ENCODE measurements at regions not wholly inside any gene's neighbourhood (a gene's known extent, or its start where the extent isn't known, plus 50 kb on each side); places are given as distances from the start of the nearest gene placed in this dataset.

- POLR2A ChIA-PET: no interaction called here
- CTCF ChIA-PET: no interaction called here
- BruUV-seq (replicated peaks): no TSS peak
- RAD21 ChIA-PET (ENCODE audit: low non-redundant PET in 1 of 2, low total read pairs in 2 of 2, uncharacterized antibody in 2 of 2, unreplicated experiment in 2 of 2): no interaction called here
- no peak overlapping the region for H2AFZ ChIP-seq (ENCODE audit: low read depth, low read length, poor library complexity, severe bottlenecking)
- no peak overlapping the region for H3K27ac ChIP-seq (ENCODE audit: low read depth, low read length)
- DNase-seq (ENCODE audit: low read depth, low spot score): no peak
- no peaks in the 10 kb centered on the region for H3K9me2 ChIP-seq (ENCODE audit: insufficient read depth)
- no peak for TF ChIP-seq RAD21 (IDR thresholded peaks at IDR 0.05; ENCODE audit: low read depth)
- TF ChIP-seq ATF3 (IDR thresholded peaks at IDR 0.05): no peak
- TF ChIP-seq EZH2 (IDR thresholded peaks at IDR 0.05): no peak
- TF ChIP-seq SIN3A (IDR thresholded peaks at IDR 0.05; ENCODE audit: low read depth): no peak
- TF ChIP-seq POLR2A (IDR thresholded peaks at IDR 0.05; ENCODE audit: borderline replicate concordance, extremely low read depth, insufficient read depth, insufficient read length): no peak
- TF ChIP-seq CEBPB (IDR thresholded peaks at IDR 0.05; ENCODE audit: low read depth): no peak
- no peak for TF ChIP-seq ZFX (IDR thresholded peaks at IDR 0.05)
- TF ChIP-seq YY1 (IDR thresholded peaks at IDR 0.05; ENCODE audit: extremely low read depth, insufficient replicate concordance, low read depth, low read length): no peak
- no peak for TF ChIP-seq EZH2phosphoT487 (IDR thresholded peaks at IDR 0.05; ENCODE audit: borderline replicate concordance)
- TF ChIP-seq TCF7L2 (IDR thresholded peaks at IDR 0.05; ENCODE audit: borderline replicate concordance, extremely low read depth, insufficient read depth, insufficient read length): no peak
- no peak for TF ChIP-seq CBX3 (IDR thresholded peaks at IDR 0.05; ENCODE audit: low read depth)
- no peaks in the 10 kb centered on the region for H3K4me1 ChIP-seq (ENCODE audit: control insufficient read depth in 1 of 2, insufficient read depth in 2 of 2, low read length in 2 of 2)
- no peaks in the 10 kb centered on the region for H3K36me3 ChIP-seq (ENCODE audit: control insufficient read depth in 1 of 2, insufficient read depth in 2 of 2, low read length in 2 of 2)
- no peak overlapping the region for H3K9ac ChIP-seq (ENCODE audit: low read length)
- H3K79me2 ChIP-seq (ENCODE audit: insufficient read depth, low read length): no peaks in the 10 kb centered on the region
- H3K9me3 ChIP-seq (ENCODE audit: control insufficient read depth in 1 of 2, insufficient read depth in 1 of 2, low read depth in 1 of 2, low read length in 2 of 2): no peaks in the 10 kb centered on the region
- intact Hi-C loops (cut with micrococcal nuclease): no loop called here
- H4K20me1 ChIP-seq (ENCODE audit: insufficient read depth): no peaks in the 10 kb centered on the region
- ATAC-seq: no peak
- H3K4me3 ChIP-seq (replicated peaks in 1 of 2; ENCODE audit: low read depth in 1 of 2, low read length in 2 of 2): no peak overlapping the region
- H3K4me2 ChIP-seq (ENCODE audit: low read length): no peak overlapping the region
- H3K27me3 ChIP-seq (ENCODE audit: insufficient read depth, low read length): no peaks in the 10 kb centered on the region
Observed at GRCh38 chr2:146244131-146244530, 1600.7 kb upstream of the ACVR2A start.

- Histone ChIP-seq H3K79me2 (ENCODE audit: insufficient read depth, low read length) (no peaks in the 10 kb centered on the region), H2AFZ (ENCODE audit: low read depth, low read length, poor library complexity, severe bottlenecking) (no peak overlapping the region), H3K9ac (ENCODE audit: low read length) (no peak overlapping the region), H3K9me3 (ENCODE audit: control insufficient read depth in 1 of 2, insufficient read depth in 1 of 2, low read depth in 1 of 2, low read length in 2 of 2) (no peaks in the 10 kb centered on the region), H3K4me1 (ENCODE audit: control insufficient read depth in 1 of 2, insufficient read depth in 2 of 2, low read length in 2 of 2) (no peaks in the 10 kb centered on the region), H3K4me3 (replicated peaks in 1 of 2; ENCODE audit: low read depth in 1 of 2, low read length in 2 of 2) (no peak overlapping the region), H3K4me2 (ENCODE audit: low read length) (no peak overlapping the region), H3K27me3 (ENCODE audit: insufficient read depth, low read length) (no peaks in the 10 kb centered on the region), H3K9me2 (ENCODE audit: insufficient read depth) (no peaks in the 10 kb centered on the region), H3K27ac (ENCODE audit: low read depth, low read length) (no peak overlapping the region), H4K20me1 (ENCODE audit: insufficient read depth) (no peaks in the 10 kb centered on the region), H3K36me3 (ENCODE audit: control insufficient read depth in 1 of 2, insufficient read depth in 2 of 2, low read length in 2 of 2) (no peaks in the 10 kb centered on the region)
- DNase-seq (ENCODE audit: low read depth, low spot score) (no peak), ATAC-seq (no peak)
- intact Hi-C loops (cut with micrococcal nuclease): no loop called here
- no TSS peak for BruUV-seq (replicated peaks)
- POLR2A ChIA-PET: no interaction called here
- CTCF ChIA-PET: no interaction called here
- RAD21 ChIA-PET (ENCODE audit: low non-redundant PET in 1 of 2, low total read pairs in 2 of 2, uncharacterized antibody in 2 of 2, unreplicated experiment in 2 of 2): no interaction called here
- no peak for TF ChIP-seq CBX3 (IDR thresholded peaks at IDR 0.05; ENCODE audit: low read depth)
- TF ChIP-seq MAX (IDR thresholded peaks at IDR 0.05): no peak
- TF ChIP-seq CTCF (IDR thresholded peaks at IDR 0.05 in 2 of 3, conservative IDR thresholded peaks at IDR 0.05 in 1 of 3; ENCODE audit: borderline replicate concordance in 1 of 3, insufficient read depth in 1 of 3, low read depth in 2 of 3, low read length in 2 of 3): no peak
- no peak for TF ChIP-seq FOSL1 (IDR thresholded peaks at IDR 0.05; ENCODE audit: low read depth)
- no peak for TF ChIP-seq ZFX (IDR thresholded peaks at IDR 0.05)
- no peak for TF ChIP-seq ZNF274 (IDR thresholded peaks at IDR 0.05; ENCODE audit: low read depth, low read length)
- no peak for TF ChIP-seq ATF3 (IDR thresholded peaks at IDR 0.05)
- TF ChIP-seq SIN3A (IDR thresholded peaks at IDR 0.05; ENCODE audit: low read depth): no peak
- TF ChIP-seq SP1 (IDR thresholded peaks at IDR 0.05; ENCODE audit: low read depth): no peak
- no peak for TF ChIP-seq SRF (IDR thresholded peaks at IDR 0.05; ENCODE audit: low read depth)
Observed at GRCh38 chr2:146241023-146241422, 1603.8 kb upstream of the ACVR2A start.
